Activated T-helper 17 cell treated with anti-CD3 and anti-CD28 coated beads, Interleukin-2, amount 50 U/mL, for 72 hours (primary cell): ENCODE measurements at regions not wholly inside any gene's neighbourhood (a gene's known extent, or its start where the extent isn't known, plus 50 kb on each side); places are given as distances from the start of the nearest gene placed in this dataset.
A peak's percentile ranks its signal among the peaks of the same experiment; 100 is the strongest.
"Not testable (repeated sequence)": the region's sequence is repeated elsewhere in the genome, so short reads cannot be mapped to it uniquely, and the experiment has no call there.

Source experiments
- ATAC-seq: fragments of 150-1000 bp; cut with Tn5 transposase; replicated peaks from 2 replicates; pipeline ENCODE4 v1.10.0; 2021; ENCODE audit warnings: mild to moderate bottlenecking, moderate library complexity
- H3K27ac Mint-ChIP-seq: one replicate; pipeline ENCODE4 v1.8.0; 2022; ENCODE audit warnings: mixed read lengths
- H3K27me3 Mint-ChIP-seq: one replicate; pipeline ENCODE4 v1.8.0; 2022; ENCODE audit warnings: mixed read lengths
- H3K36me3 Mint-ChIP-seq: one replicate; pipeline ENCODE4 v1.8.0; 2022; ENCODE audit warnings: low read depth, mild to moderate bottlenecking, mixed read lengths
- H3K4me1 Mint-ChIP-seq: one replicate; pipeline ENCODE4 v1.8.0; 2022; ENCODE audit warnings: mixed read lengths
- H3K4me3 Mint-ChIP-seq: one replicate; pipeline ENCODE4 v1.8.0; 2022; ENCODE audit warnings: mild to moderate bottlenecking, mixed read lengths
- H3K9me3 Mint-ChIP-seq: one replicate; pipeline ENCODE4 v1.8.0; 2022; ENCODE audit warnings: mixed read lengths

DNA sequence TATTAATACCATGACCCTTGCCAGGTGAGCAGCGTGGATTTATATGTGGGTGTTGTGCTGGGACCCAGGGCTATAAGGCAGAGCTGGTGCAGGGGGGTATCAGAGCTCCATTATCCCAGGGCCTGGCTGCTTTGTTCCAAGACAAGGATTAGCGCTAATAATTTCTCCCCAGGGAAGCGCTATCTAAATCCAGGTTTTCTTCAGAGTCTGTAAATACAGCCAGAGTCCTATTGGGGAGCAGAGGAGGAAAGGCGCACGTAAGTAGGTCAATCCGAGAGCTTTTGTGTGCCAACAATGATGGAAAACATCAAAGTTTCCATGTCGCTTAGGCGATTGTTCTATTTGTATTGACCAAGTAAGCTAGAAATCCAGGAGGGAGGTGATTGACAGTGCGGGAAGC is 1009.7 kb downstream of the VRK1 start:
- H3K27me3 Mint-ChIP-seq: peaks cover 3% of the 10 kb centered on the region
- no peaks in the 10 kb centered on the region for H3K4me1 Mint-ChIP-seq
- H3K4me3 Mint-ChIP-seq: no peak overlapping the region
- no peak for ATAC-seq
- H3K36me3 Mint-ChIP-seq: no peaks in the 10 kb centered on the region
- H3K27ac Mint-ChIP-seq: no peak overlapping the region
- peaks cover 3% of the 10 kb centered on the region for H3K9me3 Mint-ChIP-seq

DNA sequence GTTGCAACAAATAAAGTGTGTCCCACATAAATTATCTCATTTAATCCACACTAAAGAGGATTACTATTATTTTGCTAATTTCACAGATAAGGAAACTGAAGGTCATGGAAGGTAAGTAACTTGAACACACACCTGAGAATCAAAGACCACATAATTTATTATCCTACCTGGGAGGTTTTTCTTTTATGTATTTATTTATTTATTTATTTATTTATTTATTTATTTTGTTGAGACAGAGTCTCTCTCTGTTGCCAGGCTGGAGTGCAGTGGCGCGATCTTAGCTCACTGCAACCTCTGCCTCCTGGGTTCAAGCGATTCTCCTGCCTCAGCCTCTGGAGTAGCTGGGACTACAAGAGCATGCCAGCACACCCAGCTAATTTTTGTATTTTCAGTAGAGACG is 1011.4 kb downstream of the VRK1 start:
- H3K27ac Mint-ChIP-seq, H3K27me3 Mint-ChIP-seq, H3K4me3 Mint-ChIP-seq, H3K4me1 Mint-ChIP-seq, H3K36me3 Mint-ChIP-seq, ATAC-seq, H3K9me3 Mint-ChIP-seq: not testable (repeated sequence)

DNA sequence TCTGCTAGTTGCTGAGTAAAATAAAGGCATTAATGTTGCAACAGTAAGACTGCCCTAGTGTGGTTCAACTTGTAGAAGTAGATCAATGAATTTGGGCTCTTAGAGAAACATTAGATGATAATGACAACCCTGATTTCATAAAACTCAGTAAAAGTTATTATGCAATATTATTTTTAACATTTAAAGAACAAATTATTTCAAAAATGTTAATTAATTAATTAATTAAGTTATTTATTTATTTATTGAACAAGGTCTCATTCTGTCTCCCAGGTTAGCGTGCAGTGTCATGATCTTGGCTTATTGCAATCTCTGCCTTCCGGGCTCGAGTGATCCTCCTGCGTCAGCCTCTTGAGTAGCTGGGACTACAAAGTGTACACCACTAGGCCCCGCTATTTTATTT is 1016.4 kb downstream of the VRK1 start:
- peaks cover 3% of the 10 kb centered on the region for H3K27me3 Mint-ChIP-seq
- no peak for ATAC-seq
- no peaks in the 10 kb centered on the region for H3K36me3 Mint-ChIP-seq
- no peak overlapping the region for H3K4me3 Mint-ChIP-seq
- no peak overlapping the region for H3K27ac Mint-ChIP-seq
- peaks cover 3% of the 10 kb centered on the region for H3K9me3 Mint-ChIP-seq
- H3K4me1 Mint-ChIP-seq: no peaks in the 10 kb centered on the region

DNA sequence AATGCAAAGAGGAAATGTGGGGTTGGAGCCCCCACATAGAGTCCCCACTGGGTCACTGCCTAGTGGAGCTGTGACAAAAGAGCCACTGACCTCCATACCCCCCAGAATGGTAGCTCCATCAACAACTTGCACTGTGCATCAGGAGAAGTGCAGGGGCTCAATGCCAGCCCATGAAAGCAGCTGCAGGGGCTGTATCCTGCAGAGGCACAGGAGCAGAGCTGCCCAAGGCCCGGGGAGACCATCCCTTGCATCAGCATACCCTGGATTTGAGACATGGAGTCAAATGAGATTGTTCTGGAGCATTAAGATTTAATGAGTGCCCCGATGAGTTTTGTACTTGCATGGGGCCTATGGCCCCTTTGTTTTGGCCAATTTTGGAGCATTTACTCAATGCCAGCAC is 1023.6 kb downstream of the VRK1 start:
- Mint-ChIP-seq H3K4me1 (peaks cover 5% of the 10 kb centered on the region), H3K9me3 (peaks cover 12% of the 10 kb centered on the region), H3K27me3 (peaks cover 4% of the 10 kb centered on the region), H3K36me3 (no peaks in the 10 kb centered on the region), H3K27ac (no peak overlapping the region), H3K4me3 (no peak overlapping the region)
- ATAC-seq: no peak

DNA sequence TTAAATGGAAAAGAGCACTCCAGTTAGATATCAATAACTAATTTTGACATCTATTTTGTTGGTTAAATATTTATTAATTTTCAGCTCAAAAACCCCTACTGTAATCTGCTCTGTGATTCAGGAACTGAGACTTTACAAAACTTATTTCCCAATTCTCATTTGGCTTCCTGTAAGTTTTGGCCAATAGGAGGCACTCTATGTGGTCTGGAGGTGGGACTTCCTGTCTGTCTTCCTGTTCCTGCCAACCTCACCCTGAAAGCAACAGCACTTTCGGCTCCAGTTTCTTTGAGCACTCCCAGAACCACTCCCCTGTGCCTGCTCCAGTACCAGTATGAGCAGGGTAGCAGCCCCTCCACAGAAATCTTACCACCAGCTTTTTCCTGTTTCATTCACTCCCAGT is 1027.0 kb downstream of the VRK1 start:
- ATAC-seq: no peak
- peak overlapping the region; percentile 25 for H3K4me3 Mint-ChIP-seq
- H3K27ac Mint-ChIP-seq: no peak overlapping the region
- H3K4me1 Mint-ChIP-seq: peaks cover 5% of the 10 kb centered on the region
- H3K27me3 Mint-ChIP-seq: peaks cover 4% of the 10 kb centered on the region
- H3K9me3 Mint-ChIP-seq: peaks cover 12% of the 10 kb centered on the region
- no peaks in the 10 kb centered on the region for H3K36me3 Mint-ChIP-seq

DNA sequence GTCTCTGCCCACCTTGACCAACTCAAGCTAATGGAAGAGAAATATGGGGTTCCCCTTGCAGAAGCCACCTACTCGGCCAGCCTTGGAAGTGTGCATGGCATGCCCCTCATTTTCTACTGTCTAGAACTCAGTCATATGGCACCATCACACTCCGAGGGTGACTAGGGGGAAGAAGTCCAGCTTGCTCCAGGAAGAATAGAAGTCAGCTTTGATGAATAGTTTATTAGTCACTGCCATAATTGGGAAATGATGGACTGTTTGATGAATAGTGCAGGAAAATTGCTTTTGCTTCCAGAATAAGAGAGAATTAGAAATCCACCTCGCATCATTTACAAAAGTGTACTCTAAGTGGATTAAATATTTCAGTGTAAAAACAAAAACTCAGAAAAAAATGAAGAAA is 1030.6 kb downstream of the VRK1 start:
- Mint-ChIP-seq H3K9me3 (peaks cover 8% of the 10 kb centered on the region), H3K4me3 (no peak overlapping the region)

DNA sequence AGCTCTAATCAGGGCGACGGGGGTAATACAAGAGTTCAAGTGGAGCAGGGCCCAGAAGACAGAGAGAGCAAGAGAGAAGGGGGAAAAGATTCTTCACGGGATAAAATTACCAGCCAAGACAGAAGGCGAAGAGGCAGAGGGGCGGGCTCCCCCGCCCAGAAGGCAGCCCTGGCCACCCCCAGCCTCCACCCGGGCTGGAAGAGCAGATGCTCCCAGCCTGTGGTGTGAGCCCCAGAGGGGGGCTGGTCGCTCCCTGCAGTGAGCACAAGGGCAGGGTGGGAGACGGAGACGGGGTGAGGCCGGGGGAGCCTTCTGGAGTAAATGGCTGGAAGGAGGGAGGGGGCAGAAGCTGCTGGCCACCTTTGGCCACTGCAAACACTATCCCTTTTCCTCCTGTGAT is 1035.6 kb downstream of the VRK1 start:
- Mint-ChIP-seq H3K27me3 (no peaks in the 10 kb centered on the region), H3K36me3 (no peaks in the 10 kb centered on the region), H3K4me3 (no peak overlapping the region), H3K4me1 (no peaks in the 10 kb centered on the region), H3K9me3 (peaks cover 5% of the 10 kb centered on the region), H3K27ac (no peak overlapping the region)
- ATAC-seq: no peak

More for the DNA sequence above, 1030.6 kb downstream of the VRK1 start:
- H3K27me3 Mint-ChIP-seq: no peaks in the 10 kb centered on the region
- H3K36me3 Mint-ChIP-seq: no peaks in the 10 kb centered on the region
- no peak for ATAC-seq
- H3K4me1 Mint-ChIP-seq: no peaks in the 10 kb centered on the region
- H3K27ac Mint-ChIP-seq: no peak overlapping the region

DNA sequence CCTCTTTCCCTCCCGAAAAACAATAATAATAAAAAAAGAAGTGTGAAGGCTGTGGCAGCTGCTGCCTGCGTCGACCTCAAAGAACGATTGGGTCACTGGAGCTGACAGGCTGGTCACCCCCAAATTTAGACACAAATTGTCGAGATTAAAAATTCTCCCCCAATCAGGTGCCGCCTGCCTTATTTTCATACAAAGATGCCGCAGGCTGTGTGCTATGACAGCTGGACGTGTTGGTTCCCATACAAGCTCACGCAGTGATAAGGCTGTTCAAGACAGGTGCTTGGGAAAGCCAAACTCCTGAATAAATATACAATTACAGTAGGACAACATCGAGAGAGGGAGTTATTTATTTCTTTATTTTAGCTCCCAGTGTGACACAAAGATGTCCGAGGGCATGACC is 1041.8 kb downstream of the VRK1 start:
- Mint-ChIP-seq H3K4me1 (peaks cover 5% of the 10 kb centered on the region), H3K27ac (no peak overlapping the region), H3K9me3 (no peaks in the 10 kb centered on the region)

DNA sequence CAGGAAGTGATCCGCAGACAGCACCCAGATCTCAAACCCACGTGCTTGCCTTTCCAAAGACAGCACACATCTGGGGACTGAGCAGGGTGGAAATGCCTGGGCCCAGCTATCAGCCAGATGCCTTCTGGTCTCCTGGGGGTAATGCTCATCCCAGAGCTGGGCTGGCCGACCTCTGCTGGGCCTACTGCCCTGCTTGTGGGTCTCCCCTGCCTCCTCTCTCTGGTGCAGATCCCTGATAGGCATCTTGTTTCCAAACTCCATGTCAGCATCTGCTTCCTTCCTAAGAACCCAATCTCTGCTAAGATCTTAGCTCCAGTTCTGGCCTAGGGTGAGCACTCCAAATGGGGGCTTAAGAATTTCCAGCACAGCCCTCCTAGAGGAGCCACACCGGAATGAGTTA is 1043.0 kb downstream of the VRK1 start:
- peaks cover 6% of the 10 kb centered on the region for H3K27me3 Mint-ChIP-seq
- H3K36me3 Mint-ChIP-seq: no peaks in the 10 kb centered on the region
- H3K4me3 Mint-ChIP-seq: no peak overlapping the region
- H3K9me3 Mint-ChIP-seq: no peaks in the 10 kb centered on the region
- no peak overlapping the region for H3K27ac Mint-ChIP-seq
- ATAC-seq: no peak
- peaks cover 5% of the 10 kb centered on the region for H3K4me1 Mint-ChIP-seq

More for the DNA sequence above, 1041.8 kb downstream of the VRK1 start:
- Mint-ChIP-seq H3K27me3 (peaks cover 6% of the 10 kb centered on the region), H3K4me3 (no peak overlapping the region), H3K36me3 (no peaks in the 10 kb centered on the region)
- ATAC-seq: no peak

DNA sequence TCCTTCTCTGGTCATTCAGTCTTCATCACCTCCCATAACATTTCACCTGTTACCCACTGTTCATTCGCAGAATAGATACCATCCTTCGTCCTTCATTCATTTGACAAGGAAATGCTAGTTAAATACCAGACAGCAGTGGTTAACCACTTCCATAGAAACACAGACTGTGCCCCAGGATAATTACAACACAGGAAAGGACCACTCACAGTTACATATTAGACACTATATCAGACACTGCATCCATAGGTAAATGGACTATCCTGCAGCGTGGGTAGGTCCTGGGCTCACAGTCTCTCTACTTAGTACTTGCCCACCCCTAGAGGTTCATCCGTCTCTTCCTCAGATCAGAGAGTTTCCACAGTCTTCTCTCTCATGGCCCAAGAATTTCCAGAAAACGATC is 1044.6 kb downstream of the VRK1 start:
- no peaks in the 10 kb centered on the region for H3K36me3 Mint-ChIP-seq
- ATAC-seq: no peak
- H3K27me3 Mint-ChIP-seq: peaks cover 6% of the 10 kb centered on the region
- no peak overlapping the region for H3K4me3 Mint-ChIP-seq
- no peaks in the 10 kb centered on the region for H3K9me3 Mint-ChIP-seq
- no peak overlapping the region for H3K27ac Mint-ChIP-seq
- peaks cover 5% of the 10 kb centered on the region for H3K4me1 Mint-ChIP-seq

DNA sequence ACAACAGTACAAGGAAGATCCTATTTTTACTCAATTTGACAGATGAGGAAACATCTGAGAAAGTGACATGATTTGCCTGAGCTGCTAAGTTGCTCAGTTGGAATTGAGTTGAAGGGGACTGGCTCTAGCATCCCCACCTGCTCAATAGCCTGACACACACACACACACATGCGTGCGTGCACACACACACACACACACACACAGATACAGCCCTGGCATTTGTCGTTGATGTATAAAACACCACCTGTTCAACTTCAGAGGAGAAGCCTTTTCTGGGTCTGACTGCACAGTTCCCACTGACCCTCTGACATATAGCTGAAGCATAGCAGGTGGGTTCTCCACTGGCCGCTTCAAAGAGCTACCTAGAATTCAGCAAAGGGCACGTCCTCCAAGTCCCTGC is 1045.9 kb downstream of the VRK1 start:
- H3K27me3 Mint-ChIP-seq: peaks cover 6% of the 10 kb centered on the region
- H3K36me3 Mint-ChIP-seq: no peaks in the 10 kb centered on the region
- no peak overlapping the region for H3K27ac Mint-ChIP-seq
- H3K9me3 Mint-ChIP-seq: no peaks in the 10 kb centered on the region
- peaks cover 5% of the 10 kb centered on the region for H3K4me1 Mint-ChIP-seq
- no peak overlapping the region for H3K4me3 Mint-ChIP-seq
- ATAC-seq: no peak

DNA sequence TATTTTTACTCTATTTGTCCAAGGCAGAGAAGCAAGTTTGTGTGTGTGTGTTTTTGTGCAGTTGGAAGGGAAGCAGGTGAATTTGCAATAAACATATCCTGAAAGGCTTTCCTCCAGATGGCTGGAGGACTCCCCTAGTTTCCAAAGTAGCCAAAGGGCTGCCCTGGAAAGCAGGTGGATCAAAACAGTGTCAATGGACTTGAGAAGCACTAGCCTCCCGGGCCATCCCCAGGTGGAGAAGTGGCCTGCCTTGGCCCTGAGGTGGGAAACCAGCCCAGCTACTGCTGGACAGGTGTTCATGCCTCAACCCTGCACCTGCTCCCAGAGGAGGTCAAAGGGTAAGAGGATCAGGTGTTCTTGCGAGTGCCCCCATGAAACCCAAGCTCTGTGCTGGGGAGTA is 1046.9 kb downstream of the VRK1 start:
- no peak for ATAC-seq
- Mint-ChIP-seq H3K4me1 (peaks cover 5% of the 10 kb centered on the region), H3K36me3 (no peaks in the 10 kb centered on the region), H3K27ac (no peak overlapping the region), H3K4me3 (no peak overlapping the region), H3K27me3 (peaks cover 6% of the 10 kb centered on the region), H3K9me3 (no peaks in the 10 kb centered on the region)

DNA sequence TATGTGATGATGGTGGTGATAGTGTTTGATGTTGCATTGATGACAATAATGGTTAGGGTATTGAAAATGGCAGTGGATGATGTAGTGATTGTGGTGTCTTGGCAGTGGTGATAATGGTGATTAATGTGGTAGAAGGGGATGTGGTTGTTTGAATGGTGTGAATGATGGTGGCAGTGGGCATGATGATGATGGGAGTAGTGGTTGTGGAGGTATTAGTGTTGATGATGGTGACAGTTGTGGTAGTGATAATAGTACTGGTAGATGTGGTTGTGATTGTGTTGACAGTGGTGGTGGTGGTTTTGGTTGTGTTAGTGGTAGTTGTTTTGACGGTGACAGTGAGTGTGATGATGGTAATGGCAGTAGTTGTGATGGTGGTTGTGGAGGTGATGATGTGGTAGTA is 1049.0 kb downstream of the VRK1 start:
- H3K36me3 Mint-ChIP-seq: no peaks in the 10 kb centered on the region
- peak; percentile 45 for ATAC-seq
- peaks cover 6% of the 10 kb centered on the region for H3K27me3 Mint-ChIP-seq
- no peak overlapping the region for H3K4me3 Mint-ChIP-seq
- no peaks in the 10 kb centered on the region for H3K9me3 Mint-ChIP-seq
- no peak overlapping the region for H3K27ac Mint-ChIP-seq
- peaks cover 5% of the 10 kb centered on the region for H3K4me1 Mint-ChIP-seq

DNA sequence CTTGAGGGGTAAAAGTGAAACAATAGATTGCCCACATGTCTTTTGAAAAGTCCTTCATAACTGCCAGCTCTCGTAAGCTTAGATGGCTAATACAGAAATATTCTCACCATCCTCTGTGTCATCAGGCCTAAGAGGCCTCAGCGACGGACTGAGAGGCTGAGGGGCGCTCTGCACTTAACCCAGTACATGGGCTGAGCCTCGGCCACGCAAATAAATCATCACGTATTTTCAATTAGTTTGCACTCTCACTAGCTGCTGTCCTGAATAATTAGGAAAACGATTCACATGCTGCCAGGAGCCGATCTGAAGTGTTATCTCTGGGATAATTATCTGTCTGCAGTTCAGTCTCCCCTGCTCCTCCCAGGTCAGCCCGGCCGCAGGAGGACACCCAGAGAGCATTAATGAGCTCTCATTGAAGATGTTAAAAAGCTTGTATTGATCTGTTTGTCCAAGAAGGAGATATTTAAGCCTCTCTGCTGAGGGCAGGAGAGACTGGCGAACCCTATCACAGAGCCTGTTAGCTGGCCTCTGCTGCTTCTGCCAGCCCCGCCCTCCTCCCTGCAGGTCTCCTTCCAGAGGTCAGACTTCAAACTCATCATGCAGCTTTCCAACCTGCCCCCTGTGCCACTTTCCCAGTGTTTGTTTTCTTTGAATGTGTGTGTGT is 1051.3 kb downstream of the VRK1 start:
- Mint-ChIP-seq H3K27ac (no peak overlapping the region), H3K36me3 (no peaks in the 10 kb centered on the region), H3K27me3 (no peaks in the 10 kb centered on the region), H3K9me3 (no peaks in the 10 kb centered on the region), H3K4me3 (no peak overlapping the region), H3K4me1 (no peaks in the 10 kb centered on the region)
- no peak for ATAC-seq

DNA sequence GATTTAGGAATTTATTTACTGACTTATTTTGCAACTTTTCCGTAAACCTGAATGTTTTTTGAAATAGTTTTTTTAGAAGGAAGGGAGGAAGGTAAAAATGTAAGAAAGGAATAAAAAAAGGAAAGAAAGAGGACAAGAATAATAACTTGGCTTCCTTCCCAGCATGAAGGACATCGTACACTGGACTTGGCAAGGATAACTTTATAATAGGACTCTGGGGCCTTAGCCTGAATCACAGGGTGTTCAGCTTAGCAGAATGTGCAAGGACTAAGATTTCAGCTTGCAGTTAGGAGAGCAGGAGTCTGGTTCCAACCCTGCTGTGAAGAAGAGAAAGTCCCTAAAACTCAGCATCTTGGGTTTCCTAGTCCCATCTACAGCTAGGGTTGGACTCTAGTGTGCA is 1053.3 kb downstream of the VRK1 start:
- ATAC-seq: no peak
- Mint-ChIP-seq H3K4me3 (no peak overlapping the region), H3K4me1 (no peaks in the 10 kb centered on the region), H3K36me3 (no peaks in the 10 kb centered on the region), H3K27ac (no peak overlapping the region), H3K9me3 (no peaks in the 10 kb centered on the region), H3K27me3 (no peaks in the 10 kb centered on the region)

DNA sequence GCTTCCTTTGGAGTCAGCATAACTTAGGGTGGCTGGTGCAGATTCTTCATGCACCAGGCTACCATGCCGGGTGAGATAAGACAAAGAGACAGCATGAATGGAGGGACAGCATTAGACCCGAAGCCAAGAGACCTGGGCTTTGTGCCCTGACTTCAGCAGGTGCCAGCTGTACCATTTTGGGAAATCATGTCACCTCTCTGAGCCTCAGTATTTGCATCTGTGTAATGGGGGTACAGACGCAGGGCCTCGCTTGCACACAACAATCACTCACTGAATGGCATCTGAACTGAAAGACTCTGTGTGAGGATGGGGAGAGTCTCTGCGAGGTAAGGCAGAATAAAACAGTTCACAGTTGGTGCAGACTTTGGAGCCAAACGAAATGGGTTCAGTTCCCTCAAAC is 1053.7 kb downstream of the VRK1 start:
- H3K9me3 Mint-ChIP-seq: no peaks in the 10 kb centered on the region
- H3K36me3 Mint-ChIP-seq: no peaks in the 10 kb centered on the region
- ATAC-seq: no peak
- no peaks in the 10 kb centered on the region for H3K27me3 Mint-ChIP-seq
- H3K4me3 Mint-ChIP-seq: no peak overlapping the region
- H3K4me1 Mint-ChIP-seq: no peaks in the 10 kb centered on the region
- no peak overlapping the region for H3K27ac Mint-ChIP-seq
